DOHH2 (cell line): ENCODE measurements at regions not wholly inside any gene's neighbourhood (a gene's known extent, or its start where the extent isn't known, plus 50 kb on each side); places are given as distances from the start of the nearest gene placed in this dataset.

Experiments used
- H3F3A ChIP-seq: fragments of 200-600 bp; sonication (generic), shearing (Covaris generic); 2 replicates; pipeline ENCODE4 v1.6.0; 2016; ENCODE audit warnings: antibody characterized with exemption, mild to moderate bottlenecking; ENCODE audit not compliant: control insufficient read depth, insufficient read depth
- H3K27ac ChIP-seq: fragments of 200-600 bp; sonication (generic); 2 replicates; pipeline ENCODE4 v1.5.1; 2014; ENCODE audit warnings: low read depth, mild to moderate bottlenecking, low read length, moderate library complexity
- H3K27me3 ChIP-seq: fragments of 200-600 bp; sonication (generic); 2 replicates; pipeline ENCODE4 v1.6.1; 2014; ENCODE audit warnings: mild to moderate bottlenecking, low read length, mixed read lengths; ENCODE audit not compliant: control insufficient read depth
- H3K36me3 ChIP-seq: fragments of 200-600 bp; sonication (generic); 2 replicates; pipeline ENCODE4 v1.6.1; 2014; ENCODE audit warnings: mild to moderate bottlenecking, low read length, moderate library complexity, mixed read lengths; ENCODE audit not compliant: control insufficient read depth
- H3K4me1 ChIP-seq: fragments of 200-600 bp; sonication (generic); 2 replicates; pipeline ENCODE4 v1.6.1; 2014; ENCODE audit warnings: mild to moderate bottlenecking, low read length, mixed read lengths; ENCODE audit not compliant: control insufficient read depth
- H3K4me2 ChIP-seq: fragments of 200-600 bp; sonication (generic); 2 replicates; pipeline ENCODE4 v1.6.0; 2014; ENCODE audit warnings: mild to moderate bottlenecking, low read length, moderate library complexity
- H3K4me3 ChIP-seq: fragments of 200-600 bp; sonication (generic); 2 replicates; pipeline ENCODE4 v1.5.1; 2014; ENCODE audit warnings: mild to moderate bottlenecking, low read length, mixed read lengths
- H3K79me2 ChIP-seq: fragments of 200-600 bp; sonication (generic); 2 replicates; pipeline ENCODE4 v1.6.1; 2014; ENCODE audit warnings: mild to moderate bottlenecking, low read length, mixed read lengths; ENCODE audit not compliant: control insufficient read depth
- H3K9me2 ChIP-seq: fragments of 200-600 bp; sonication (generic); replicated peaks from 2 replicates; pipeline ENCODE4 v1.6.1; 2014; ENCODE audit warnings: mild to moderate bottlenecking, low read length, mixed read lengths; ENCODE audit not compliant: control insufficient read depth
- H3K9me3 ChIP-seq: fragments of 200-600 bp; sonication (generic); 2 replicates; pipeline ENCODE4 v1.6.1; 2014; ENCODE audit warnings: antibody characterized with exemption, low read length, mixed read lengths; ENCODE audit not compliant: control insufficient read depth, insufficient read depth
- H4K20me1 ChIP-seq: fragments of 200-600 bp; sonication (generic); 2 replicates; pipeline ENCODE4 v1.6.0; 2014; ENCODE audit warnings: low read depth, mild to moderate bottlenecking, antibody characterized with exemption, low read length, moderate library complexity; ENCODE audit not compliant: control insufficient read depth, insufficient read depth
- EZH2phosphoT487 ChIP-seq: fragments of 200-600 bp; sonication (generic); IDR thresholded peaks from 2 replicates; pipeline ENCODE4 v1.6.1; 2017; ENCODE audit warnings: borderline replicate concordance, mild to moderate bottlenecking, antibody characterized with exemption, low read length, moderate library complexity, mixed read lengths
- TF ChIP-seq, protein P1 (sequence below): fragments of 200-600 bp; sonication (generic); IDR thresholded peaks from one replicate; pipeline ENCODE4 v1.5.1; 2014; ENCODE audit warnings: antibody characterized with exemption, mild to moderate bottlenecking, low read depth, low read length; ENCODE audit not compliant: poor library complexity, severe bottlenecking

DNA sequence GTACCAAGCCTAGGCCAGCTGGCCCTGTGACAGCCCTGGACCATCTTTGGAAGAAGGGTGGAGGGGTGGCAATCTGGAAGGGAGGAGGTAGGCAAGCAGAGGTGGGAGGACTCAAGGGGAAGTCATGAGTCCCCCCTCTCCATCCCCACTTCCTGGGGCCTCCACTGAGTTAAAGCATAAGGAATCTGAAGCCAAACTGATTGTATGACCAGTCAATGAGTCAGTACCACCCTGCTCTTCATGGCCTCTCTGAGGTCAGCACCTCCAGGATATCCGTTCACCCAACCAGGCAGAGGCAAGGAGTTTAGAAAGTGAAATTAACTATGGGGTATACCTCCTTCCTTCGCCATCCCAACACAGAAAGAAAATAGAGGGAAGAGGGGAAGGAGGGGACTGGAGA is 272.7 kb downstream of the SOX9 start:
- Histone ChIP-seq H3F3A (no peaks in the 10 kb centered on the region), H3K9me2 (no peaks in the 10 kb centered on the region), H3K79me2 (no peaks in the 10 kb centered on the region), H3K4me2 (no peak overlapping the region), H3K4me1 (no peaks in the 10 kb centered on the region), H3K36me3 (no peaks in the 10 kb centered on the region), H3K27ac (no peak overlapping the region), H3K4me3 (no peak overlapping the region), H4K20me1 (no peaks in the 10 kb centered on the region), H3K27me3 (peaks cover 20% of the 10 kb centered on the region), H3K9me3 (no peaks in the 10 kb centered on the region)
- TF ChIP-seq EZH2phosphoT487: no peak
- TF ChIP-seq, protein P1, sequence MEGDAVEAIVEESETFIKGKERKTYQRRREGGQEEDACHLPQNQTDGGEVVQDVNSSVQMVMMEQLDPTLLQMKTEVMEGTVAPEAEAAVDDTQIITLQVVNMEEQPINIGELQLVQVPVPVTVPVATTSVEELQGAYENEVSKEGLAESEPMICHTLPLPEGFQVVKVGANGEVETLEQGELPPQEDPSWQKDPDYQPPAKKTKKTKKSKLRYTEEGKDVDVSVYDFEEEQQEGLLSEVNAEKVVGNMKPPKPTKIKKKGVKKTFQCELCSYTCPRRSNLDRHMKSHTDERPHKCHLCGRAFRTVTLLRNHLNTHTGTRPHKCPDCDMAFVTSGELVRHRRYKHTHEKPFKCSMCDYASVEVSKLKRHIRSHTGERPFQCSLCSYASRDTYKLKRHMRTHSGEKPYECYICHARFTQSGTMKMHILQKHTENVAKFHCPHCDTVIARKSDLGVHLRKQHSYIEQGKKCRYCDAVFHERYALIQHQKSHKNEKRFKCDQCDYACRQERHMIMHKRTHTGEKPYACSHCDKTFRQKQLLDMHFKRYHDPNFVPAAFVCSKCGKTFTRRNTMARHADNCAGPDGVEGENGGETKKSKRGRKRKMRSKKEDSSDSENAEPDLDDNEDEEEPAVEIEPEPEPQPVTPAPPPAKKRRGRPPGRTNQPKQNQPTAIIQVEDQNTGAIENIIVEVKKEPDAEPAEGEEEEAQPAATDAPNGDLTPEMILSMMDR: no peak

DNA sequence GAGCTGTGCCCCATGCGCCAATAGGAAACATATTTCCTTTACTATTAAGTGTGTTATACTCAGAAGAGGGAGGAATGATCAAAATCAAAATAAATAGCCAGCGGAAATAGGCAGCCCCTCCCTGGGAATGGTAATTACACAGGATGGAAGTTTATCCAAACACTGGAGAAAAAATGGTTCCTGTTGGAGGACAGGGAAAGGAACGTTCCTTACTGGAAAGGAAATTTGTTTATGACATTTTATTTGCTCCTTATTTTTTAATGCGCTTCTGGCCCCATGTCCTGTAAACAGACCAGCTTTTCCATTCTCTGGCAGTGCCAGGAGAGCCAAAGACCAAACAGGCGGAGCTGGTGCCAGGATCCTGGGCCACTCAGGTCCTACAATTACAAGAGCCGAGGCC is 273.7 kb downstream of the SOX9 start:
- H3K36me3 ChIP-seq: no peaks in the 10 kb centered on the region
- no peak overlapping the region for H3K4me2 ChIP-seq
- H3K79me2 ChIP-seq: no peaks in the 10 kb centered on the region
- TF ChIP-seq EZH2phosphoT487: no peak
- TF ChIP-seq, protein P1: no peak
- H4K20me1 ChIP-seq: no peaks in the 10 kb centered on the region
- H3F3A ChIP-seq: no peaks in the 10 kb centered on the region
- H3K27me3 ChIP-seq: peaks cover 18% of the 10 kb centered on the region
- H3K27ac ChIP-seq: no peak overlapping the region
- no peak overlapping the region for H3K4me3 ChIP-seq
- H3K9me2 ChIP-seq: no peaks in the 10 kb centered on the region
- no peaks in the 10 kb centered on the region for H3K4me1 ChIP-seq
- H3K9me3 ChIP-seq: no peaks in the 10 kb centered on the region

DNA sequence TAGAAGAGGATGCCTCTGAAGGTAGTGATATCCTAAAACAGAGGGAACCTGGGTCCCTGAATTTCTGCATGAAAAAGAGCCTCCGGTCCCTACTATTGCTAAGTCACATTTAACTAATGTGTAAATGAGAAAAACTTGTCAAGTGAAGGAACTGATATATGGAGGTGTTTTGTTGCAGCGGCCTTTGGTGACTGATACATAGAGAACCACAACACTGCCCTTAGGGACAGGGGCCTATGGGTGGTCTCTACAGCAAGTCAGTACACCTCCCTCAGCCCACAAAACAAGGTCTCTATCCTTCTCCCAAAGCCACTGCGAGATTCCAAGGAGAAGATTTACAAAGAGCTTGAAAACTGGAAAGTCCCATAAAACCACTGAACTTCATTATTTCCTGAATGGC is 275.3 kb downstream of the SOX9 start:
- Histone ChIP-seq H3K4me3 (no peak overlapping the region), H4K20me1 (no peaks in the 10 kb centered on the region), H3K4me2 (no peak overlapping the region), H3K9me3 (no peaks in the 10 kb centered on the region), H3K4me1 (no peaks in the 10 kb centered on the region), H3K27me3 (peaks cover 16% of the 10 kb centered on the region), H3K27ac (no peak overlapping the region), H3K9me2 (no peaks in the 10 kb centered on the region), H3K36me3 (no peaks in the 10 kb centered on the region), H3F3A (no peaks in the 10 kb centered on the region), H3K79me2 (no peaks in the 10 kb centered on the region)
- TF ChIP-seq, protein P1: no peak
- no peak for TF ChIP-seq EZH2phosphoT487

DNA sequence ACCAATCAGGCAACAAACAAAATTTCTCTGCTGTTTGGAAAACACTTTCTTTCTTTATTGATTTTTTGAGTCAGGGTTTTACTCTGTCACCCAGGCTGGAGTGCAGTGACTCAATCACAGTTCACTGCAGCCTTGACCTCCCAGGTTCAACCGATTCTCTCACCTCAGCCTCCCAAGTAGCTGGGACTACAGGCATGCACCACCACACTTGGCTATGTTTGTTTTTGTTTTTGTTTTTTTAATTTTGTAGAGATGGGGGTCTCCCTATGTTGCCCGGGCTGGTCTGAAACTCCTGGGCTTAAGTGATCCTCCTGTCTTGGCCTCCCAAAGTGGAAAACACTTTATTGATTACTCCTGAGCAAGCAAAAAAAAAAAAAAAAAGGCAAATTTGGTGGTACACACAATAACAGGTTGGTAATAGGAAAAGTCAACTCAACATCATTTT is 276.4 kb downstream of the SOX9 start:
- Histone ChIP-seq H3K27me3 (peaks cover 7% of the 10 kb centered on the region; the same call in 1 of the 2 replicates), H3K79me2 (no peaks in the 10 kb centered on the region), H3K4me2 (no peak overlapping the region), H3F3A (no peaks in the 10 kb centered on the region), H3K9me2 (no peaks in the 10 kb centered on the region), H3K27ac (no peak overlapping the region), H3K9me3 (no peaks in the 10 kb centered on the region), H3K4me3 (no peak overlapping the region), H3K36me3 (no peaks in the 10 kb centered on the region), H4K20me1 (no peaks in the 10 kb centered on the region), H3K4me1 (no peaks in the 10 kb centered on the region)
- TF ChIP-seq, protein P1: no peak
- TF ChIP-seq EZH2phosphoT487: no peak
